A549 (cell line): ENCODE measurements at regions not wholly inside any gene's neighbourhood (a gene's known extent, or its start where the extent isn't known, plus 50 kb on each side); places are given as distances from the start of the nearest gene placed in this dataset.

ENCODE experiments used
- ATAC-seq, 2 experiments: fragments of 200-7000 bp in 1 of 2; fragments of >200 bp in 1 of 2; cut with Nextera tagmentation in 1 of 2; cut with Tn5 transposase in 1 of 2; 3 replicates each; pipeline versions ENCODE4 v1.8.0 to v1.9.1; 2018 to 2020; ENCODE audit warnings: mild to moderate bottlenecking in 1 of 2, moderate library complexity in 1 of 2
- CTCF ChIA-PET: fragments of 300-600 bp; sonication (Branson Sonifier 250); formaldehyde crosslinking; extraction: SDS; loops from one replicate; lab custom pipeline; 2021; ENCODE audit warnings: antibody characterized with exemption, inconsistent platforms; lab: Yijun Ruan, JAX
- POLR2A ChIA-PET: fragments of 350-600 bp; formaldehyde crosslinking; extraction: SDS; loops from one replicate; lab custom pipeline; 2021; ENCODE audit warnings: antibody characterized with exemption, inconsistent platforms; lab: Yijun Ruan, JAX
- DNase-seq, 2 experiments: peaks; one replicate each; pipeline versions ENCODE4 v3.0.0 to v3.0.0-alpha.2; 2011 to 2016; ENCODE audit warnings: low read depth in 1 of 2, low spot score in 1 of 2
- FAIRE-seq: peaks from 2 replicates; lab custom pipeline; 2011; peaks lifted over from hg19 to GRCh38; lab: Jason Lieb, UNC
- H3K27ac ChIP-seq, 2 experiments: fragments of >200 bp; sonication (Bioruptor Twin); formaldehyde crosslinking; 3 replicates each; pipeline ENCODE4 v1.5.1; 2016 to 2017
- H3K4me1 ChIP-seq: fragments of >200 bp; sonication (Bioruptor Twin); formaldehyde crosslinking; 3 replicates; pipeline ENCODE4 v1.6.1; 2016
- H3K4me2 ChIP-seq: fragments of >200 bp; sonication (Bioruptor Twin); formaldehyde crosslinking; 3 replicates; pipeline ENCODE4 v1.6.1; 2016
- H3K4me3 ChIP-seq: fragments of >200 bp; sonication (Bioruptor Twin); formaldehyde crosslinking; 3 replicates; pipeline ENCODE4 v1.5.1; 2016
- H3K9me3 ChIP-seq: fragments of >200 bp; sonication (Bioruptor Twin); formaldehyde crosslinking; 3 replicates; pipeline ENCODE4 v1.6.1; 2016
- CTCF ChIP-seq: fragments of >200 bp; sonication (Bioruptor Twin); formaldehyde crosslinking; IDR thresholded peaks from 3 replicates; pipeline ENCODE4 v1.5.1; 2016
- EHMT2 ChIP-seq: fragments of 200-600 bp; sonication (generic); IDR thresholded peaks from 2 replicates; pipeline ENCODE4 v1.6.1; 2016; ENCODE audit warnings: antibody characterized with exemption, low read depth, mild to moderate bottlenecking, moderate library complexity
- FOSB ChIP-seq: fragments of 250-450 bp; sonication (Bioruptor Pico); IDR thresholded peaks from 2 replicates; pipeline ENCODE4 v1.5.0; 2020; ENCODE audit warnings: mild to moderate bottlenecking, moderate library complexity
- HEYL ChIP-seq: fragments of 250-450 bp; sonication (Bioruptor Pico); IDR thresholded peaks from 2 replicates; pipeline ENCODE4 v1.8.0; 2021; ENCODE audit warnings: mild to moderate bottlenecking, moderate library complexity
- KDM1A ChIP-seq: fragments of 200-600 bp; sonication (generic); IDR thresholded peaks from 2 replicates; pipeline ENCODE4 v1.6.1; 2016; ENCODE audit warnings: low read depth, mild to moderate bottlenecking
- RAD21 ChIP-seq, 2 experiments: fragments of >200 bp in 1 of 2; sonication (Bioruptor Twin) in 1 of 2; formaldehyde crosslinking in 1 of 2; IDR thresholded peaks in 1 of 2; conservative IDR thresholded peaks in 1 of 2; 2 replicates in 1 of 2; 3 replicates in 1 of 2; pipeline ENCODE4 v1.6.1; 2012 to 2018; ENCODE audit warnings: inconsistent platforms in 1 of 2
- REST ChIP-seq: fragments of 200-600 bp; sonication (generic); IDR thresholded peaks from 2 replicates; pipeline ENCODE4 v1.6.1; 2016; ENCODE audit warnings: antibody characterized with exemption, mild to moderate bottlenecking, moderate library complexity
- SMC3 ChIP-seq: fragments of >200 bp; sonication (Bioruptor Twin); formaldehyde crosslinking; IDR thresholded peaks from 3 replicates; pipeline ENCODE4 v1.6.1; 2018; ENCODE audit warnings: inconsistent platforms
- TFCP2L1 ChIP-seq: fragments of 250-450 bp; sonication (Bioruptor Pico); IDR thresholded peaks from 2 replicates; pipeline ENCODE4 v1.5.0; 2021; ENCODE audit warnings: mild to moderate bottlenecking
- ZC3H11A ChIP-seq: fragments of 450-650 bp; IDR thresholded peaks from 2 replicates; pipeline ENCODE4 v1.6.1; 2014; ENCODE audit warnings: antibody characterized with exemption, mild to moderate bottlenecking
- WGBS: methylation state at CpG from one replicate; pipeline ENCODE4 v1.1.6; 2017; ENCODE audit errors: missing lambda C conversion rate; 5-methylcytosine and 5-hydroxymethylcytosine counted together

- Histone ChIP-seq H3K4me3 (no peak overlapping the region), H3K9me3 (no peaks in the 10 kb centered on the region), H3K4me1 (no peaks in the 10 kb centered on the region), H3K27ac (no peak overlapping the region), H3K4me2 (no peak overlapping the region)
- ATAC-seq (no peak), FAIRE-seq (no peak), DNase-seq (no peak)
- TF ChIP-seq SMC3 (no peak), ZC3H11A (0 out of 2 replicates have a peak, but pooled peaks have one; percentile 21)
- ChIA-PET CTCF (no interaction called here), POLR2A (no interaction called here)
Measured at GRCh38 chr15:97210277-97210676, 750.2 kb upstream of the ARRDC4 start.

- Histone ChIP-seq H3K4me1 (no peaks in the 10 kb centered on the region), H3K4me3 (no peak overlapping the region)
- CTCF ChIA-PET: no interaction called here
- TF ChIP-seq HEYL (CRISPR knock-in tag): no peak
- TF ChIP-seq, all 56 proteins: peak for 0
- Histone ChIP-seq H3K4me2 (no peak overlapping the region), H3K9me3 (no peaks in the 10 kb centered on the region), H3K27ac (no peak overlapping the region)
- POLR2A ChIA-PET: no interaction called here
- no peak for ATAC-seq
- no peak for DNase-seq
- FAIRE-seq: no peak
Measured at GRCh38 chr15:97215629-97216028, 744.9 kb upstream of the ARRDC4 start.

- DNase-seq (no peak), FAIRE-seq (no peak), ATAC-seq (no peak)
- Histone ChIP-seq H3K4me3 (no peak overlapping the region), H3K4me1 (no peaks in the 10 kb centered on the region), H3K27ac (no peak overlapping the region), H3K4me2 (no peak overlapping the region), H3K9me3 (no peaks in the 10 kb centered on the region)
- WGBS: 67% methylated on average over 24 of the region's 44 CpGs
- no peak for TF ChIP-seq REST
- no peak for TF ChIP-seq KDM1A
- TF ChIP-seq FOSB (CRISPR knock-in tag): no peak
- TF ChIP-seq EHMT2: no peak
- ChIA-PET CTCF (interaction anchor here (1.4 kb wide), 1 partner anchor 22 kb away, joined by 5 read pairs; no protein-coding TSS in a partner anchor), POLR2A (no interaction called here)
Measured at GRCh38 chr15:97224191-97224641, 736.3 kb upstream of the ARRDC4 start.

GRCh38 chr15:97234851-97235610 is 725.5 kb upstream of the ARRDC4 start:
- Histone ChIP-seq H3K27ac (no peak overlapping the region), H3K9me3 (no peaks in the 10 kb centered on the region), H3K4me1 (no peaks in the 10 kb centered on the region), H3K4me2 (peak overlapping the region; percentile 48), H3K4me3 (no peak overlapping the region)
- ChIA-PET CTCF (interaction anchor here (0.6 to 6.3 kb wide), 10 partner anchors 10 to 1976 kb away, joined by 3 to 33 read pairs (median 4); no protein-coding TSS in a partner anchor), POLR2A (no interaction called here)
- TF ChIP-seq SMC3 (peak; percentile 64), RAD21 (conservative IDR thresholded peaks at IDR 0.05 in 1 of 2, IDR thresholded peaks at IDR 0.05 in 1 of 2) (peak; percentile 81 to 87), TFCP2L1 (CRISPR knock-in tag) (no peak), CTCF (peak; percentile 83)
- no peak for FAIRE-seq
- DNase-seq: peak; percentile 45 to 49
- 27% methylated on average over 9 of the region's 9 CpGs for WGBS
- peak; percentile 83 to 93; a peak in 5 of 6 replicates for ATAC-seq
